ENCODE measurements at regions not wholly inside any gene's neighbourhood (a gene's known extent, or its start where the extent isn't known, plus 50 kb on each side); places are given as distances from the start of the nearest gene placed in this dataset.

GRCh38 chr4:156414406-156414805 is 460.7 kb upstream of the CTSO start:
- no peaks in the 10 kb centered on the region for H3K27me3 ChIP-seq (ENCODE audit: control insufficient read depth, insufficient read depth, low read length)
- CTCF ChIA-PET: no interaction called here
- H3K36me3 ChIP-seq (ENCODE audit: control insufficient read depth, insufficient read depth, low read length): no peaks in the 10 kb centered on the region
- no peak for TF ChIP-seq CTCF (IDR thresholded peaks at IDR 0.05; ENCODE audit: insufficient read depth, low read depth, low read length)
- POLR2A ChIA-PET: no interaction called here
- H3K4me3 ChIP-seq (ENCODE audit: low read depth, low read length): no peak overlapping the region
- DNase-seq (ENCODE audit: low read depth): no peak

DNA sequence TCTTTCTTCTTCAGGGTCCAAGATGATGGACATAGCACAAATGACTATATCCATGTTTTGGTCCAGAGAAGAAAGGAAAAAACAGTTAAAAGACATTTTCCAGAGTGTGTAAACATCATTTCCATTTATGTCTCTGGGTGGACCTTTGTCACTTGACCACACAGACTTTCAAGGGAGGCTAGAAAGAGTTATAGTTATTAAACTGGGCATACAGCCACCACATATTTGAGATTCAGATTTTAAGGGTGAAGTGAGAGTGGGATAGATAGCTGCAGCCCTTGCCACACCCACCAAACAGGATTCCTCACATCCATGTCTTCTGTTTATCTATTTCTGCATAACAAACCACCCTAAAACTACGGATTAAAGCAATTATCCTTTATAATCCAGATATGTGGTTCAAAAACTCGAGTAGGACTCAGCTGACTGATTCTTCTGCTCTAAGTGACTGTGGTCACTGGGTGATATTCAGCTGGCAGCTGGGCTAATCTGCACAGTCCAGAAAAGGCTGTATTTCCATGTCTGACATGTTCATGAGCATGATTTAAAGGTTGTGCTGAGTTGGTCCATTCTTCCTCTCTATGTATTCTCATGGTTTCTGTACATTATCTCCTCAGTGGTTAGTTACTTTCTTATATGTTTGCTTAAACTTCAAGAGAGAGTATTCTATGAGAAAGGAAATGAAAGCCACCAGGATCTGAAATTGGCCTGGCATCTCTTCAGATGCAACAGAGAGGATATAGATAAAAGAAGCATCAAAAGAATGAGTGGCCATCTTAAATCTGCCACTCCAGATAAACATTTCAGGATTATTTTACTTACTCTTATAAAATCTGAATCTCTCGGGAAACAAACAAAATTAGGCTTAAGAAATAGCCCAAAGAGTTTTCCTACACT is 459.8 kb upstream of the CTSO start:
- Histone ChIP-seq H3K36me3 (ENCODE audit: control insufficient read depth, insufficient read depth, low read length) (no peaks in the 10 kb centered on the region), H3K27me3 (ENCODE audit: control insufficient read depth, insufficient read depth, low read length) (no peaks in the 10 kb centered on the region), H3K4me3 (ENCODE audit: low read depth, low read length) (no peak overlapping the region)
- ChIA-PET POLR2A (no interaction called here), CTCF (no interaction called here)
- DNase-seq (ENCODE audit: low read depth): no peak
- no peak for TF ChIP-seq CTCF (IDR thresholded peaks at IDR 0.05; ENCODE audit: insufficient read depth, low read depth, low read length)

- Histone ChIP-seq H3K36me3 (ENCODE audit: control insufficient read depth, insufficient read depth, low read length) (no peaks in the 10 kb centered on the region), H3K27me3 (ENCODE audit: control insufficient read depth, insufficient read depth, low read length) (no peaks in the 10 kb centered on the region)
Measured at GRCh38 chr4:156411531-156411930, 457.9 kb upstream of the CTSO start.

DNA sequence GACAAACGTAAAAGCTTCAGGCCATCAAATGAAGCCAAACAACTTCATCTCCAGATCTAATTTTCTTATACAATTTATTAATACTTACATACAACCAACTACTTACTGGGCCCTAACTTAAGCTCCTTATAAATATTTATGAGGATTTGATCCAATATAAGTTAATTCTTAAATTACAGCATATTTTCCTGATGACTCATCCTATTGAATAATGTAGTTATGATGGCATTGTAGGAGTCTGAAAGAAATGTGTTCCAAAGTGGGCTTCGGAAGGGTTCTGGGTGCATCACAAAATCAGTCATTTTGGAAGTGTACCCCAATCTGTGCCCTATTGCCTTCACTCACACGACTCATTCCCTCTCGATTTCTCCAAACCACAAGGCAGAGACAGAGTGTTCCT is 455.1 kb upstream of the CTSO start:
- ChIA-PET POLR2A (no interaction called here), CTCF (no interaction called here)
- no peak for TF ChIP-seq CTCF (IDR thresholded peaks at IDR 0.05; ENCODE audit: insufficient read depth, low read depth, low read length)
- no peak for DNase-seq (ENCODE audit: low read depth)
- no peak overlapping the region for H3K4me3 ChIP-seq (ENCODE audit: low read depth, low read length)
- H3K27me3 ChIP-seq (ENCODE audit: control insufficient read depth, insufficient read depth, low read length): no peaks in the 10 kb centered on the region
- no peaks in the 10 kb centered on the region for H3K36me3 ChIP-seq (ENCODE audit: control insufficient read depth, insufficient read depth, low read length)

More at GRCh38 chr4:156411531-156411930, 457.9 kb upstream of the CTSO start:
- no peak for DNase-seq (ENCODE audit: low read depth)
- POLR2A ChIA-PET: no interaction called here
- CTCF ChIA-PET: no interaction called here
- no peak for TF ChIP-seq CTCF (IDR thresholded peaks at IDR 0.05; ENCODE audit: insufficient read depth, low read depth, low read length)
- H3K4me3 ChIP-seq (ENCODE audit: low read depth, low read length): no peak overlapping the region

DNA sequence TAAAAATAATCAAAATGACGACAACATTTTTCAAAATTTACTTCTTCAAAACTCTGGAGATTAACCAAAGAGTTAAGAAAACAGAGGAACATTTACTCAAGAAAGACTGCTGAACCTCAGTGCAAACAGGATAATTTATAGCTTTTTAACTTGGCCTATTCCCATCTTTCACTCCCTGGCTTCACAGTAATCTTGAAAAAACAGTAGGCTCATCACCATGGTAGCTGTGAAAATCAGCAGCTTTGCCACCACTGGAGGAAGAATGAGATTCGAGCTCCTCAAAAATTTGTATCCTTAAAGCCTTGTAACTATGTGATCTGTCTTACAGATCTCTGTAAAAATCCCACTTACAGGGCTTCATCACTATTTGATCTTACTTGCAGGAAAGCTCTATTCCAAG is 447.7 kb upstream of the CTSO start:
- no peaks in the 10 kb centered on the region for H3K36me3 ChIP-seq (ENCODE audit: control insufficient read depth, insufficient read depth, low read length)
- H3K27me3 ChIP-seq (ENCODE audit: control insufficient read depth, insufficient read depth, low read length): no peaks in the 10 kb centered on the region
- TF ChIP-seq CTCF (IDR thresholded peaks at IDR 0.05; ENCODE audit: insufficient read depth, low read depth, low read length): no peak
- CTCF ChIA-PET: no interaction called here
- POLR2A ChIA-PET: no interaction called here
- H3K4me3 ChIP-seq (ENCODE audit: low read depth, low read length): no peak overlapping the region
- DNase-seq (ENCODE audit: low read depth): no peak

Measured in BJ (cell line).